Mucosa of rectum (tissue), 2 donors: ENCODE measurements at regions not wholly inside any gene's neighbourhood (a gene's known extent, or its start where the extent isn't known, plus 50 kb on each side); places are given as distances from the start of the nearest gene placed in this dataset.
"Not testable (repeated sequence)": the region's sequence is repeated elsewhere in the genome, so short reads cannot be mapped to it uniquely, and the experiment has no call there.

Experiments
- H3K27ac ChIP-seq, 2 donors: one replicate each; pipeline ENCODE4 v1.7.0; 2013; ENCODE audit warnings: inconsistent platforms in 2 of 2, low read depth in 2 of 2, low read length in 2 of 2
- H3K27me3 ChIP-seq, 2 donors: one replicate each; pipeline ENCODE4 v1.7.0; 2013; ENCODE audit warnings: low read length in 2 of 2; ENCODE audit not compliant: control insufficient read depth in 2 of 2, insufficient read depth in 2 of 2
- H3K36me3 ChIP-seq, 2 donors: one replicate each; pipeline ENCODE4 v1.7.0; 2013; ENCODE audit warnings: low read length in 2 of 2; ENCODE audit not compliant: control insufficient read depth in 2 of 2, insufficient read depth in 2 of 2
- H3K4me1 ChIP-seq, 2 donors: one replicate each; pipeline ENCODE4 v1.7.0; 2013; ENCODE audit warnings: low read length in 2 of 2, mild to moderate bottlenecking in 1 of 2; ENCODE audit not compliant: control insufficient read depth in 2 of 2, insufficient read depth in 2 of 2
- H3K4me3 ChIP-seq, 2 donors: one replicate each; pipeline ENCODE4 v1.7.0; 2013; ENCODE audit warnings: low read length in 2 of 2
- H3K9ac ChIP-seq, 2 donors: one replicate each; pipeline ENCODE4 v1.7.0; 2013; ENCODE audit warnings: low read length in 2 of 2, low read depth in 1 of 2, mild to moderate bottlenecking in 1 of 2
- H3K9me3 ChIP-seq, 2 donors: one replicate each; pipeline ENCODE4 v1.7.0; 2013; ENCODE audit warnings: low read length in 2 of 2; ENCODE audit not compliant: control insufficient read depth in 2 of 2
- donor health status: healthy.
- donor health status: Normal muscosa, but diverticular disease.

DNA sequence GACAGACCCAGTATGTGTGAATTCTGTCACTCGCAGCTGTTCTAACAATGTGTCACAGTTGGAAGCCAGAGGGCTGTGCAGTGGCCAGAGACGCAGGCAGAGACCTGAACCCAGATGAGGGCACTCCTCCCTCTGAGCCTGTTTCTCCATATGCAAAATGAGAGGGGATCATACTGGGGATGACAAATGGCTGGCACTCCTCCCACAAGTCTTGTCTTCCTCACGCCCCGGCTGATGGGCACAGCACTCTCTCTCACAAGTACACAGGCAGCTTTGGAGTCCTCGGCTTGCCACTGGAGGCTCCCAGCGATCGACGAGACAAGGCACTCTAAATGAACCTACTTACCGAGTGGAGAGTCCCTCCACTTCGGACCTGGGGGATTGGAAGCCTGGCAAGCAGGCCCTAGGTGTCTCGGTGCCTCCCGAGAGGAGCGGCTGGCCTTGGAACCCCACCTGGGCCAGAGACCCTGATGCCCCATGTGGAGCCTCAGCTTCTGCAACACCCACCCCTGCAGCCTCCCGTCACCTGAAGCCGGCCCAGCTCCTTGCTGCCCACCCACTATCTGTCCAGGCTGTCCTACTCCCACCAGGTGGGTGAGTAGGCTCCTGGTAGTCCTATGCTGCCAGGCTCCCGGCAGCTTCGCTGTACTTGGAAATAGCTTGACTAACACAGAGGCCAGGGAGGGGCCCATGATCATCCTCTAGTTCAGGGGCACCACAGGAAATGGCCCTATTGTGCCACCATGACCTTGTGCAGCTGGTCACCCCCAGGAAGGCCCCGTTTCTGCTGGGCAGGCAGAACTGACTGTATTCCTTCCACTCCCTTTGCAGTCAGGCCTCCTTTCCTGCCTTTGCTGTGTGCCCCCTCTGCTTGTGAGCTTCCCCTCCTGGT is 65.0 kb upstream of the IQSEC1 start:
- no peaks in the 10 kb centered on the region for H3K36me3 ChIP-seq
- no peak overlapping the region for H3K27ac ChIP-seq
- no peak overlapping the region for H3K9ac ChIP-seq
- H3K27me3 ChIP-seq = peaks cover 0 to 2% of the 10 kb centered on the region in 2 donors
- H3K9me3 ChIP-seq = no peaks in the 10 kb centered on the region
- H3K4me1 ChIP-seq = no peaks in the 10 kb centered on the region
- H3K4me3 ChIP-seq = no peak overlapping the region

DNA sequence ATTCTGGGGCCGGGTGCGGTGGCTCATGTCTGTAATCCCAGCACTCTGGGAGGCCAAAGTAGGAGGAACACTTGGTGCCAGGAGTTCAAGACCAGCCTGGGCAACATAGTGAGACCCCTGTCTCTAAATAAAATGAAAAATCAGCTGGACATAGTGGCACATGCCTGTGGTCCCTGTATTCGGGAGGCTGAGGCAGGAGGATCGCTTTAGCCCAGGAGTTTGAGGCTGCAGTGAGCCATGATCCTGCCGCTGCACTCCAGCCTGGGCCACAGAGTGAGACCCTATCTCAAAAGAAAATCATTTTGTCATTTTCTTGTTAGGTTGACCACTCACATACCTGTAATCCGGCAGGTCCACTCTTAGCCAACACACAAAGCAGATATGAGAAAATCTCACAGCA is 63.6 kb upstream of the IQSEC1 start:
- not testable (repeated sequence) for H3K36me3 ChIP-seq, H3K27me3 ChIP-seq, H3K27ac ChIP-seq, H3K4me1 ChIP-seq, H3K9me3 ChIP-seq, H3K4me3 ChIP-seq, H3K9ac ChIP-seq

- no peaks in the 10 kb centered on the region for H3K9me3 ChIP-seq
- no peak overlapping the region for H3K4me3 ChIP-seq
- H3K9ac ChIP-seq = no peak overlapping the region
- no peaks in the 10 kb centered on the region for H3K36me3 ChIP-seq
- peak overlapping the region in 1 of 2 donors; percentile 9 for H3K27ac ChIP-seq
- no peaks in the 10 kb centered on the region for H3K4me1 ChIP-seq
- H3K27me3 ChIP-seq = peaks cover 2 to 6% of the 10 kb centered on the region in 2 donors
These were observed 63.2 kb upstream of the IQSEC1 start for GRCh38 chr3:13136426-13136825.

DNA sequence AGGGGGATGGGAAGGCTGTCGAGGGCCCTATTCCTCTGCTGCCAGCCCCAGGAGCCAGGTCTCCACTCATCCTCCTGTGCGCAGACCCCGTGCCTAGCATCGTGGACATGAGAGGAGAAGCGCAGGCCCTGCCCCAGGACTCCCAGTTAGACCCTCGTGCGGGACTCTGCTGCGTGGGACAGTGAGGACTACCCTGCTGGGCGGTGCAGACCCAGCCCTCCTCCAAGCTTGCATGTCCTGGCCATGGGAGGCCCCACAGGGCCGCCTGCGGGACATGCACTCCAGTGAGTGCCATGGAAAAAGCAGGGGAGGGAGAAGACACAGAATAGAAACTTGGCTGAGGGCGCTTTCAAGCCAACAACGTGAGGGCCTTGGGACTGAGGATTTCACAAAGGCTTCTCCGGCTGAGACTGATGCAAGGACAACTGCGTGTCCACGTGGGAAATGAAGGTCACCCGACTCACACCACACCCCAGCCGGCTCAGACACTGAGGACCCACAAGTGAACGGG is 62.6 kb upstream of the IQSEC1 start:
- Histone ChIP-seq H3K9me3 (no peaks in the 10 kb centered on the region), H3K4me1 (no peaks in the 10 kb centered on the region), H3K36me3 (no peaks in the 10 kb centered on the region), H3K27ac (peak overlapping the region; percentile 9 to 39), H3K9ac (no peak overlapping the region), H3K27me3 (peaks cover 0 to 6% of the 10 kb centered on the region in 2 donors), H3K4me3 (no peak overlapping the region)

GRCh38 chr3:13135251-13135810 is 62.1 kb upstream of the IQSEC1 start:
- H3K36me3 ChIP-seq = no peaks in the 10 kb centered on the region
- no peak overlapping the region for H3K9ac ChIP-seq
- peaks cover 0 to 6% of the 10 kb centered on the region in 2 donors for H3K27me3 ChIP-seq

DNA sequence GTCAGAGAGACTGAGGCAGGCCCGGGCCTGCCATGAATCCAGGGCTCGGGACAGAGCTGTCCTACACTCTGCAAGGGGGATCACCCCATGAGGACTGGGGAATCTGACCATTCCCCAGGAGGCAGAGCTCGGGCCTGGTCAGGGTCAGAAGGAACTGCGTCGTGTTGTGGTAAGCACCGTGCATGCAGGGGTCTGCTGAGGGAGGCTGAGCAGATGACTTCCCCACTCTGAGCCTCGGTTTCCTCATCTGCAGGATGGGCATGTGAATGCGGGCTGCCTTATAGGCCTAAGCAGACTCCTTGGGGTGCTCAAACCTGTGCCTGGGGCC is 61.6 kb upstream of the IQSEC1 start:
- Histone ChIP-seq H3K4me3 (no peak overlapping the region), H3K9me3 (no peaks in the 10 kb centered on the region), H3K9ac (no peak overlapping the region), H3K27ac (no peak overlapping the region), H3K36me3 (no peaks in the 10 kb centered on the region), H3K27me3 (peaks cover 0 to 6% of the 10 kb centered on the region in 2 donors), H3K4me1 (no peaks in the 10 kb centered on the region)

More at GRCh38 chr3:13135251-13135810, 62.1 kb upstream of the IQSEC1 start:
- Histone ChIP-seq H3K4me1 (no peaks in the 10 kb centered on the region), H3K4me3 (no peak overlapping the region), H3K27ac (no peak overlapping the region), H3K9me3 (no peaks in the 10 kb centered on the region)

DNA sequence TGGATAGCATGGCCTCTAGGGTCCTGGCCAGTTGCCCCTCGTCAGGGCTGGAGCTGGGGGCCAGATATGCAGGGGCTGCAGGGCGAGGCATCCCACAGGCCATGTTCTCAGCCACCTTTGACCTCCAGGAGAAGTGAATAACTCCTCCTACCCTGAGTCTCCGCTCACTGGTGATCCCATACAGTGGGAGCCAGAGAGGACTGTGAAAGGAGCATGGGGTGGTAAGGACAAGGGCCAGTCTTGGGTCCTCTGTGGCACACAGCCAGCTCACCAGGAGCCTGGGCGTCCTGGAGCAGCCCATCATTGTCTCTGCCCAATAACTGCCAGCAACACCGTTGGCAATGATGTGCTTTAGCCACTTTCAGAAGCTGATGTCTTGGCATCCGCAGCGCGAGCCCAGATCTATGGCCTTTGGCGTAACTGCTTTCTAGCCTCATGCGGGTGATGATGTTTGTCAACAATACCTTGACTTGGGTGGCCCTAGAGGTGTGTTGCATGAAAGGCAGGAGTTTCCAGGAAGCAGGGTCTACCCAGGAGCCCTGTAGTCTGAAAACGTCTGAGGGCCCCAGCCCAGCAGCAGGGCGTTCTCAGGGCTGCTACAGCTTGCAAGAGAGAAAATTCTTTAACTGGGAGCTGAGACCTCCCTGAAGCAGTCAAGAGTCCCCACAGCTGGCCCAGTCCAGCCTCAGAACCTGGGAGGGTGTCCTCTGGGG is 61.1 kb upstream of the IQSEC1 start:
- H3K9ac ChIP-seq = no peak overlapping the region
- no peak overlapping the region for H3K27ac ChIP-seq
- peaks cover 0 to 6% of the 10 kb centered on the region in 2 donors for H3K27me3 ChIP-seq
- no peaks in the 10 kb centered on the region for H3K9me3 ChIP-seq
- H3K4me3 ChIP-seq = no peak overlapping the region
- H3K4me1 ChIP-seq = no peaks in the 10 kb centered on the region
- no peaks in the 10 kb centered on the region for H3K36me3 ChIP-seq

DNA sequence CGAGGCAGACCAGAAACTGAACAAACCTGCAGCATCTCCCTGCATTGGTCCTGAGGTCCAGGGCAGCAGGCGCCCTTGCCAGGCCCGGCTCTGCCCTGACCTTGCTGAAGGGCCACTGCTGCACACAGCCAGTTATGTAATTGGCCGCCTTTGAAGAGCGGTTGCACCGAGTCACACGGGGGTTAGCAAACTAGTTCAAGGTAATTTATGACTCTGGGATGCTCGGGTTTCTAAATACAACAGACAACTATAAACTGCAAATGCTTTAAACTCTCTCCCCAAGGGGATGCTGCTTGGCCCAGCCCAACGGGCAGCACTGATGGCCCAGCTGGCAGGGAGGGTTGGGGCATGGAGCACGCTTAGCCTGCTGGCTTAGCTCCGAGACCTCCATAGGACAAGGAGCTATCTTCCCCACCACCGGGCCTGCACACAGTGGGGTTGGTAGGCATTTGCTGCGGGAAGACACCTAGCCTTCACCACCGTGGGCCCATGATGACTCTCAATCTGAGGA is 60.3 kb upstream of the IQSEC1 start:
- no peaks in the 10 kb centered on the region for H3K36me3 ChIP-seq
- H3K9ac ChIP-seq = no peak overlapping the region
- peaks cover 0 to 6% of the 10 kb centered on the region in 2 donors for H3K27me3 ChIP-seq
- no peaks in the 10 kb centered on the region for H3K4me1 ChIP-seq
- no peak overlapping the region for H3K4me3 ChIP-seq
- no peak overlapping the region for H3K27ac ChIP-seq
- H3K9me3 ChIP-seq = no peaks in the 10 kb centered on the region

DNA sequence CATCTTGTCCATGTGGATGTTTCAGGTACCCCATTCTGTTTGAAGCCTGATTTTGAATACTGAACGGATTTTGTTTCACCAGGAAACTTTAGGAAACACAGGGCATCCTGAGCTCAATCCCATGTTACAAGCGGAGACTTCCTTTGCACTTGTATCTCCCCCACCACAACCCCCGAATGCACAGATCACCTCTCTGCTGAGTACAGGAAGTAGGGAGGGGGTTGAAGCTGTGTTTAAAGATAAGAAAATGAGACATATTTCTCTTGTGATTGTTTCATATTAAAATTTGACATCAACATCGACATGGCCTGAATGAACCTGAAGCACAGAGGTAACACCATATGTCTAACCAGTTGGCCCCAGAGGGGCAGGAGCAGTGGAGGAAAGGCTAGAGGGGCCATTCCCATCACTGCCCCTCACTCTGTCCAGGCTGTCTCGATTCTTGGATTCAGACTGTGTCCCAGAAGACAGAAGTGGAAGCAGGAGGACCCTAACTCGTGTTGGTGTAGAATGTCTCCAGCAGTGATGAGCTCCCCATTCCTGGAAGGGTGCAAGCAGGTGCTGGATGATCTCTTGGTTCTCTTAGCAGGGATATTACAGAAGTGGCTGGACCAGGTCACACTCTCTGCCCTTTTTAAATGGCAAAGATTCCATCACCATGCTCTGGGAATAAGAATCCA is 59.6 kb upstream of the IQSEC1 start:
- Histone ChIP-seq H3K9me3 (no peaks in the 10 kb centered on the region), H3K4me3 (no peak overlapping the region), H3K9ac (no peak overlapping the region), H3K4me1 (no peaks in the 10 kb centered on the region), H3K27me3 (peaks cover 0 to 6% of the 10 kb centered on the region in 2 donors), H3K27ac (no peak overlapping the region), H3K36me3 (no peaks in the 10 kb centered on the region)
